NCI-H524 (cell line): ENCODE measurements at regions not wholly inside any gene's neighbourhood (a gene's known extent, or its start where the extent isn't known, plus 50 kb on each side); places are given as distances from the start of the nearest gene placed in this dataset.

Source experiments
- DNase-seq, 2 experiments: peaks; one replicate each; lab custom pipeline; 2025; lab: John Stamatoyannopoulos, UW

DNA sequence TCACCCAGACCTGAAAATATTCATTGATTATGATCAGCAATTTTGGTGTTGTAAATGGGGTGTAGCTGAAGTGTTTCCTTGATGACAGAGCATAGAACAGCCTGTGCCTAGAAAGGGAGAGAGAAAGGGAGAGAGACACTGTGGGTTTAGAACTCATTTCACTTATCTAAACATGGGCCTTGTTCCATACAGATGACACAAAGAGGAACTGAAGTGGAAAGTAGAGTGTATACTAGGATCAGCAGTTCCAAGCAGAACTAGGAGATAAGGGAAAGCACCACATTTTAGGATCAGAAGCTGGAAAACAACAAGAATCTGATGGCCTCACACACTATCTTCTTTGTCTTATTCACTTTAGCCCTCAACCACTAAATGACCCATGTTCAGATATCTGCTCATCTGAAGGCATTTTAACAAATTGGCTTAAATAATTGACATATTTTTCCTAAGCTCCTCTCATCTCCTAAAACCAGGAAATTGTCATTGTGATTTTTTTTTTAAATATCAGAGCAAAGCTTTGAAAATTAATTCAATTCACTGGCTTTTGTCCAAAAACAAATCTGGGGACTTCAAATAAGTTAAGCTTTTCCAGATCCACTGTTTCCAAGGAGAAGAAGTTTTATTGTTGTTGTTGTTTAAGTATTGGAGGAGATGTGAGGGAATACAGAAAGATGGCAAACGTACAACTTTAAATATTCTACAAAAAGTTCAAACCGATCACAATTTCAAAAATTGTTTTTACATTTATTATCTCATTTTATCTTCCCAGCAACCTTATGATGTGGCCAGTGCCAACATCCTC is 103.8 kb downstream of the LYPLAL1 start:
- no peak for DNase-seq

DNA sequence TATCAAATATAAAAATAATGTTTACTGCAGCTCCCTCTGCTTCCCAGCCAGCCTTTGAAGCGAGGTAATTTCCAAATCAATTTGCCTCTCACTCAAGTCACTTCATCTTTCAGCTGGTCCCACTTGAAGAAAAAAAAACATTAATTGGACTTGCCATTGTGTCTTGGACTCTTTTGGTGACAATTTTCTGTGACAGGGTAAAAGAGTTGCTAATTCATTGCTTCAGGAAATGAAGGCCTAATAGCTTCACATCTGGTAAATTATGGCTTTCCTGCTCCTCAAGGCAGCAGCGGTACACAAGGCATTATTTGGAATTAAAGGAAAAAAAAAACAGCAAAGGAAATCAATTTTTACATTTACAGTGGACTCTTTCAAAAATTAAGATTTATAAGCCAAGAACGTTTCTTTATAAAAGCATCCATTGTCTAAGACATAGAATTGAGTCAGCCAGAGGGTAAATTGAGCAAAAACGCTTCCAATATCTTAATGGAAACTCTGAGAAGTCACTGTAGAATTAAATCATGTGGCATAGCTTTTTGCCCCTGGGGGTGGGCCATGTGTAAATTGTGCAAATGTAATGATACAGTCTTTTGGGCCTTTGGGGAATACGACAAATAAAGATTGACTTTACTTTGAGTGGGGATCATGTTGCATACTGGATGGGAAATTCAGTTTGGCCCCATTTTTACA is 102.5 kb downstream of the LYPLAL1 start:
- DNase-seq: no peak

DNA sequence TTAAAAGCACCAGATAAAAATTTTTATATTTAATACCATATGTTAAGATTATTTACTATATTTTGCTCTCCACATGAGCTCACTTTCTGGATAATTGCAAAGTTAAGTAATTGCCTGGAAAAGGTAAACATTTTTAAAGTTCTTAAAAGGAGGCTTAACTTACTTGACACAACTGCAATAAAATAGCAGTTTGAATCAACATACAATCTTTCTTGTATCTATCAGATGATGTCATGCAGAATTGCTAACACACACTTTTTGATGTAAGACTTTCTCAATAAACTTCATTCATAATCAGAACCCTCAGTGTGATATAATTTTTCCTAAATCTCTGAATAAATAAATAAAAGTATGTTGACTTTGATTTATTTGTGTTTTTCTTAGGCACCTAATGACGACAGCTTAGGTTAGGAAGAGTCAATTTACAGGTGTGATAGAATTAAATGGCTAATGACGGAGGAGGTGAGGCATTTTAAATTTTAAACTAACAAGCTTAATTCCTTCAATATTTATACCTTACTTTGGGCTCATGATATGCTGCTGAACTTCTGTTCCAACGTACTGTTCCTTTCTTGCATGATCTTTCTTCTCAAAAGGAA is 99.5 kb downstream of the LYPLAL1 start:
- no peak for DNase-seq

DNA sequence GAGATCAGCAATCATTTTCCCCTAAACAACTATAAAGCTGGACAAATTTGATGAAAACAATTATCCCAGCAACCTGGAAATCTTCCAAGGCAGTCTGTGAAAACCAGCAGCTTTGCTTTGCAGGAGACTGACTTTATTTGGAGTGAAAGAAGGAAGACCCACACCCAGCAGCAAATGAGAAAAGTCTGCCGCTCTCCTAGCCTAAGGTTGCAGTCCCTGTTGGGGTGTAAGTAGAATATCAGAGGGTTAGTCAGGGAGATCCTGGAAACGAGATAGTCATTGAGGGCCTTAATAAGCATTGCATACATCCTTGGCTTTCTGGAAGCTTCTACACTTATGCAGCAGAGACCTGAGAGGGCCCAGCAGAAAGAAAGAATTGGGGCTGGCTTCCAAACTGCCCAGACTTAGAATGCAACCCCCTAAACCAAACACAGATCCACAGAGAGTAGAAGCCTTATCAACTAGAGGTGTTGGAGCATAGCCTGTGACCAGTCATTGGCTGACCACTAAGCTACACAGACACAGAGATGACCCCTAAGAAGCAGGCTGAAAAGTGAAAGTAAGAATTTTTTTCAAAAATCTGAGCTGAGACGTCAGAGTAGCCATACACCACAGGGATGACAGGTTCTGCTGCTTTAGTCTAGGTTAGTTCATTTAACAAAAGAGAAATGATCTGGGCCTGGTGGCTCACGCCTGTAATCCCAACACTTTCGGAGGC is 98.3 kb downstream of the LYPLAL1 start:
- DNase-seq: no peak

DNA sequence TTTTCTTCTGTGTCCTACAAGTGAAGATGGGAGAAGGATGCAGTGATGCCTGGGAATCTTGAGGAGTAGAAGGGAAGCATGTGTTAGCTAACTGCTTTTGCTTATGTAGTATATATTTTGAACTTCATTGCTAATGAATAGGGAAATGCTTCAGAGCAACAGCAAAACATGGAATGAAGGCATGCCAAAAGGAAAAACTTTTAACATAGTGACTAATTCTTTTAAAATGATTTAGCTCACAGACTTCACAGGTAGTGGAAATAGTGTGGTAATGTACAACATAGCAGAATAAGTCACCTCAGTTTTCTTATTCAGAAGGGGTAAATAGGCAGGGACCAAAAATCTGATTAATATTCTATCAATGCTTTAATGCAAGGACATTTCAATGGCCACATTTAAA is 95.5 kb downstream of the LYPLAL1 start:
- DNase-seq: no peak

DNA sequence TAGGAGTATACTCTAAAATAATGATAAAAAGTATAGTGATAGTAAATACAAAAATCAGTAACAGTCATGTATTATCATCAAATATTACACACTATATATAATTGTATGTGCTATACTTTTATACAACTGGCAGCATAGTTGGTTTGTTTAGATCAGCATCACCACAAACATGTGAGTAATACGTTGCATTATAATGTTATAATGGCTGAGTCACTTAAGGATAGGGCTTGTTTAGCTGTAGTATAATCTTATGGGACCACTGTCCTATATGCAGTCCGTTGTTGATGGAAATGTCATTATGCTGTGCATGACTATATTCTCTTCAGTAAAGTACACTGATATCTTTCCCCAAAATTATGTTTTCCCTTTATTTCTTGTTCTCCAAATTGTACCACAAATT is 92.8 kb downstream of the LYPLAL1 start:
- DNase-seq: no peak

DNA sequence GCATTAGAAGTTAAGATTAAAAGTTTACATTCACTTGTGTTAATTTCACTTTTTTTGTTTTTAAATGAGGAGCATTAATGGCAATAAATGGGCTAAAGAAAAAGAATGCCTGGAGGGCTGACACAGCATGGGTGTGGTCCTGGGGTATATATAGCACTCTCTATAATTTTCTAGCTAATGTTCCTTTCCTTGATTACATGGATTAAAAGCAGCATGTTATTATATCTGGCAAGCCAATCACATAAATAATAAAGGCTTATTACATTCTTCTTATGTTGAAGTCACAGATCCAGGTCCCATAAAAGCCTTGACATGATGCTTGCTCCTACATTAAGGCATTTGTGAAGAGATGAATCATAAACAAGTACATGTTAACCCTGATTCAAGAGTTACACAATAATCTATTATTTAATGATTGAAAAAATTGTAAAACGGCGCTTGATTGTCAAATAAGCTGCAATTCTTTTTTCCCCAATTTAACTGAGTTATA is 91.4 kb downstream of the LYPLAL1 start:
- no peak for DNase-seq

DNA sequence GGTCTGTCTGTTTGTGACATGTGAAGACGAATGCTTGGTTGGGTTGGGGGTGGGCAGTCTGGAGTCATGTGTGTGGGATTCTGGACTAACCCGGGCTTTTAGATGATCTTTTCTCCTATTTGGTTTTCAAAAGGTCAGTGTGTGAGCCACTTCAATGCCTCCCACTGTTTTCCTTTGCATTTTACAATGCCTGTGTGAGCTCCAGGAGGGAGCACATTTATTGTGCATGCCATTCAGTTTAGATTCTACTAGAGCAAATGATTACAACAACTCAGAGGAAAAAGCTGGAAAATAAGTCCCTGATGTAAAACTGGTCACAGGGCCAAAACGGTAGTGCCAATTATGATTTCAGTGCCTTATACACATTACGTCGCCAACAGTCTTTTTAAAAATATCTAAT is 90.9 kb downstream of the LYPLAL1 start:
- no peak for DNase-seq
